Skeletal muscle tissue (tissue), 3 donors: ENCODE measurements at regions not wholly inside any gene's neighbourhood (a gene's known extent, or its start where the extent isn't known, plus 50 kb on each side); places are given as distances from the start of the nearest gene placed in this dataset.

Experiments used
- H3K27ac ChIP-seq: one replicate; pipeline ENCODE4 v1.7.0; 2013; ENCODE audit warnings: mild to moderate bottlenecking, low read depth, low read length, inconsistent platforms
- H3K27me3 ChIP-seq, 3 donors: one replicate each; pipeline ENCODE4 v1.7.0; 2013; ENCODE audit warnings: low read length in 3 of 3; ENCODE audit not compliant: control insufficient read depth in 3 of 3, insufficient read depth in 3 of 3
- H3K36me3 ChIP-seq, 3 donors: one replicate each; pipeline ENCODE4 v1.7.0; 2013; ENCODE audit warnings: low read length in 3 of 3; ENCODE audit not compliant: control insufficient read depth in 3 of 3, insufficient read depth in 3 of 3
- H3K4me1 ChIP-seq, 3 donors: one replicate each; pipeline ENCODE4 v1.7.0; 2013; ENCODE audit warnings: low read length in 3 of 3, mild to moderate bottlenecking in 3 of 3; ENCODE audit not compliant: control insufficient read depth in 3 of 3, insufficient read depth in 3 of 3
- H3K4me3 ChIP-seq, 3 donors: one replicate each; pipeline ENCODE4 v1.7.0; 2013; ENCODE audit warnings: low read length in 3 of 3
- H3K9ac ChIP-seq, 3 donors: one replicate each; pipeline ENCODE4 v1.7.0; 2013; ENCODE audit warnings: low read length in 3 of 3, mild to moderate bottlenecking in 3 of 3, moderate library complexity in 2 of 3, low read depth in 1 of 3
- H3K9me3 ChIP-seq, 3 donors: one replicate each; pipeline ENCODE4 v1.7.0; 2013; ENCODE audit warnings: low read length in 3 of 3; ENCODE audit not compliant: control insufficient read depth in 3 of 3
- donor health status: Osteomylitis.

- H3K4me3 ChIP-seq: no peak overlapping the region
Measured at GRCh38 chr11:37929100-37929653, 1331.1 kb upstream of the RAG2 start.

GRCh38 chr11:37926772-37927171 is 1328.7 kb upstream of the RAG2 start:
- Histone ChIP-seq H3K27ac (no peak overlapping the region), H3K9me3 (no peaks in the 10 kb centered on the region), H3K4me1 (no peaks in the 10 kb centered on the region), H3K4me3 (no peak overlapping the region), H3K36me3 (no peaks in the 10 kb centered on the region), H3K9ac (no peak overlapping the region), H3K27me3 (no peaks in the 10 kb centered on the region)

More at GRCh38 chr11:37929100-37929653, 1331.1 kb upstream of the RAG2 start:
- H3K9ac ChIP-seq: no peak overlapping the region
- H3K4me1 ChIP-seq: no peaks in the 10 kb centered on the region
- no peak overlapping the region for H3K27ac ChIP-seq
- no peaks in the 10 kb centered on the region for H3K27me3 ChIP-seq
- H3K9me3 ChIP-seq: no peaks in the 10 kb centered on the region
- H3K36me3 ChIP-seq: no peaks in the 10 kb centered on the region

GRCh38 chr11:37916331-37916730 is 1318.3 kb upstream of the RAG2 start:
- Histone ChIP-seq H3K36me3 (no peaks in the 10 kb centered on the region), H3K4me1 (no peaks in the 10 kb centered on the region), H3K9ac (no peak overlapping the region), H3K27ac (no peak overlapping the region), H3K9me3 (no peaks in the 10 kb centered on the region), H3K4me3 (no peak overlapping the region), H3K27me3 (no peaks in the 10 kb centered on the region)

- no peaks in the 10 kb centered on the region for H3K27me3 ChIP-seq
- no peak overlapping the region for H3K27ac ChIP-seq
- H3K36me3 ChIP-seq: no peaks in the 10 kb centered on the region
- H3K9me3 ChIP-seq: no peaks in the 10 kb centered on the region
- H3K9ac ChIP-seq: no peak overlapping the region
- H3K4me1 ChIP-seq: no peaks in the 10 kb centered on the region
- H3K4me3 ChIP-seq: no peak overlapping the region
Measured at GRCh38 chr11:37914859-37915258, 1316.8 kb upstream of the RAG2 start.

GRCh38 chr11:37908219-37908548 is 1310.1 kb upstream of the RAG2 start:
- no peaks in the 10 kb centered on the region for H3K36me3 ChIP-seq
- H3K9me3 ChIP-seq: no peaks in the 10 kb centered on the region
- no peaks in the 10 kb centered on the region for H3K4me1 ChIP-seq
- no peak overlapping the region for H3K9ac ChIP-seq
- no peak overlapping the region for H3K4me3 ChIP-seq
- no peaks in the 10 kb centered on the region for H3K27me3 ChIP-seq
- H3K27ac ChIP-seq: no peak overlapping the region

GRCh38 chr11:37907436-37908218 is 1309.6 kb upstream of the RAG2 start:
- H3K27ac ChIP-seq: no peak overlapping the region
- H3K4me3 ChIP-seq: no peak overlapping the region
- H3K9ac ChIP-seq: no peak overlapping the region
- no peaks in the 10 kb centered on the region for H3K36me3 ChIP-seq
- H3K9me3 ChIP-seq: no peaks in the 10 kb centered on the region
- no peaks in the 10 kb centered on the region for H3K4me1 ChIP-seq
- no peaks in the 10 kb centered on the region for H3K27me3 ChIP-seq

- no peak overlapping the region for H3K4me3 ChIP-seq
- no peak overlapping the region for H3K9ac ChIP-seq
- no peaks in the 10 kb centered on the region for H3K9me3 ChIP-seq
- no peaks in the 10 kb centered on the region for H3K27me3 ChIP-seq
- H3K27ac ChIP-seq: no peak overlapping the region
- H3K36me3 ChIP-seq: no peaks in the 10 kb centered on the region
- no peaks in the 10 kb centered on the region for H3K4me1 ChIP-seq
Measured at GRCh38 chr11:37905707-37906417, 1307.8 kb upstream of the RAG2 start.

- no peaks in the 10 kb centered on the region for H3K36me3 ChIP-seq
Measured at GRCh38 chr11:37896016-37896415, 1298.0 kb upstream of the RAG2 start.

GRCh38 chr11:37881741-37882140 is 1283.7 kb upstream of the RAG2 start:
- H3K9ac ChIP-seq: no peak overlapping the region
- H3K9me3 ChIP-seq: no peaks in the 10 kb centered on the region
- no peak overlapping the region for H3K27ac ChIP-seq
- H3K4me3 ChIP-seq: no peak overlapping the region
- H3K36me3 ChIP-seq: no peaks in the 10 kb centered on the region
- no peaks in the 10 kb centered on the region for H3K4me1 ChIP-seq
- no peaks in the 10 kb centered on the region for H3K27me3 ChIP-seq

More at GRCh38 chr11:37896016-37896415, 1298.0 kb upstream of the RAG2 start:
- no peaks in the 10 kb centered on the region for H3K27me3 ChIP-seq
- H3K9me3 ChIP-seq: peaks cover 0 to 4% (median 0%) of the 10 kb centered on the region in 3 donors
- no peaks in the 10 kb centered on the region for H3K4me1 ChIP-seq
- no peak overlapping the region for H3K9ac ChIP-seq
- no peak overlapping the region for H3K27ac ChIP-seq
- no peak overlapping the region for H3K4me3 ChIP-seq

- no peak overlapping the region for H3K9ac ChIP-seq
- no peaks in the 10 kb centered on the region for H3K4me1 ChIP-seq
- H3K9me3 ChIP-seq: no peaks in the 10 kb centered on the region
- no peak overlapping the region for H3K27ac ChIP-seq
- H3K27me3 ChIP-seq: no peaks in the 10 kb centered on the region
- no peaks in the 10 kb centered on the region for H3K36me3 ChIP-seq
- no peak overlapping the region for H3K4me3 ChIP-seq
Measured at GRCh38 chr11:37861671-37862070, 1263.6 kb upstream of the RAG2 start.
